ENCODE measurements at regions not wholly inside any gene's neighbourhood (a gene's known extent, or its start where the extent isn't known, plus 50 kb on each side); places are given as distances from the start of the nearest gene placed in this dataset.

DNA sequence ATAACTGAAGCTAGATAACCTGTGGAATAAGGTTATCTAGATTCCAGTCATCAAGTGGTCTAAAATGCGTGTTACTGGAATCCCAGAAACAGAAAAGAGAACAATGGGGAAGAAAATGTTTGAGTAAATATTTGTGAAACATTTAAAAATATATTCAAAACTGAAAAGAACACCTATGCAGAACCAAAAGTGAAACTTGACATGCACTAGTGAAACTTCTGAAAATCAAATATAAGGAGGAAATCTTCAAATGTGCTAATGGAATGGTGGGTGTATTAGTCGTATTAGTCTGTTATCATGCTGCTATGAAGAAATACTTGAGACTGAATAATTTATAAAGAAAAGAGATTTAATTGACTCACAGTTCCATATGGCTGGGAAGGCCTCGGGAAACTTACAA lies 512.4 kb upstream of the KLHL4 start:
- Histone ChIP-seq H3K4me1 (replicated peaks in 1 of 4; ENCODE audit: control insufficient read depth in 3 of 4, insufficient read depth in 4 of 4, low read length in 3 of 4) (peaks cover 0 to 2% (median 0%) of the 10 kb centered on the region in 4 experiments; a peak in 1 of 7 replicates), H3K36me3 (ENCODE audit: control insufficient read depth in 2 of 4, insufficient read depth in 4 of 4, low read length in 3 of 4) (no peaks in the 10 kb centered on the region), H4K91ac (replicated peaks; ENCODE audit: insufficient read length, low read length) (no peak overlapping the region), H4K8ac (ENCODE audit: extremely low read depth, insufficient read depth, low read length) (no peak overlapping the region), H3K4me3 (ENCODE audit: extremely low read depth in 1 of 4, insufficient read depth in 2 of 4, low read depth in 3 of 4, low read length in 4 of 4) (no peak overlapping the region), H2BK120ac (replicated peaks; ENCODE audit: low read depth, low read length) (no peak overlapping the region), H3K18ac (ENCODE audit: extremely low read depth, low read length) (no peak overlapping the region), H3K27me3 (replicated peaks in 1 of 4; ENCODE audit: control insufficient read depth in 3 of 4, extremely low read depth in 1 of 4, insufficient read depth in 3 of 4, low read length in 3 of 4) (no peaks in the 10 kb centered on the region), H2BK5ac (ENCODE audit: low read depth, low read length) (no peak overlapping the region), H3K56ac (replicated peaks; ENCODE audit: insufficient read length, low read depth, low read length) (no peak overlapping the region), H3K4ac (replicated peaks; ENCODE audit: insufficient read length, low read depth, low read length) (no peak overlapping the region), H2AFZ (ENCODE audit: low read length) (no peak overlapping the region), H3K9ac (replicated peaks in 1 of 4; ENCODE audit: extremely low read depth in 1 of 4, low read depth in 3 of 4, low read length in 3 of 4) (no peak overlapping the region), H2BK12ac (ENCODE audit: low read depth, low read length) (no peak overlapping the region), H2BK20ac (ENCODE audit: low read length) (no peak overlapping the region), H3K23me2 (ENCODE audit: low read depth, low read length) (no peaks in the 10 kb centered on the region), H3K4me2 (ENCODE audit: insufficient read depth in 1 of 2, low read depth in 2 of 2, low read length in 2 of 2) (no peak overlapping the region), H4K20me1 (replicated peaks in 1 of 2; ENCODE audit: control insufficient read depth in 1 of 2, insufficient read depth in 2 of 2, low read length in 2 of 2) (no peaks in the 10 kb centered on the region), H2AK5ac (ENCODE audit: low read depth, low read length) (no peak overlapping the region), H4K5ac (ENCODE audit: insufficient read length, low read depth, low read length) (no peak overlapping the region), H3K27ac (ENCODE audit: low read depth, low read length) (no peak overlapping the region), H3K9me3 (ENCODE audit: insufficient read depth in 2 of 2, low read depth in 1 of 2, low read length in 1 of 2) (no peaks in the 10 kb centered on the region), H3K23ac (ENCODE audit: insufficient read length) (no peak overlapping the region), H3K79me1 (ENCODE audit: low read depth, low read length) (no peaks in the 10 kb centered on the region), H2BK15ac (ENCODE audit: low read length) (no peak overlapping the region), H3K79me2 (ENCODE audit: control insufficient read depth in 1 of 2, insufficient read depth in 2 of 2, low read length in 2 of 2) (no peaks in the 10 kb centered on the region), H3K14ac (ENCODE audit: insufficient read length) (no peak overlapping the region)
- 89% methylated on average over 3 of the region's 3 CpGs; no CpG with 5 or more reads in 1 of the 2 experiments for WGBS, 2 experiments (ENCODE audit: extremely low coverage in 1 of 2, insufficient coverage in 1 of 2, insufficient read length in 1 of 2, insufficient replicate concordance in 2 of 2, low coverage in 1 of 2, low lambda C conversion rate in 2 of 2, missing lambda C conversion rate in 1 of 2)
- no peak for DNase-seq (ENCODE audit: low read depth in 1 of 2, low spot score in 2 of 2)
- FAIRE-seq = no peak
- POLR2A ChIA-PET (ENCODE audit: partially characterized antibody) = no interaction called here
- CTCF ChIA-PET (ENCODE audit: partially characterized antibody) = no interaction called here
- TF ChIP-seq CEBPB (IDR thresholded peaks at IDR 0.05; ENCODE audit: low read depth, low read length) (no peak), FOSL1 (IDR thresholded peaks at IDR 0.05; ENCODE audit: insufficient read depth, low read depth, low read length) (no peak), PHF8 (conservative IDR thresholded peaks at IDR 0.05; ENCODE audit: low read depth, low read length) (no peak), KDM1A (IDR thresholded peaks at IDR 0.05; ENCODE audit: borderline replicate concordance, low read length) (no peak)
